IMR-90 (cell line): ENCODE measurements at regions not wholly inside any gene's neighbourhood (a gene's known extent, or its start where the extent isn't known, plus 50 kb on each side); places are given as distances from the start of the nearest gene placed in this dataset.

Experiments used
- ATAC-seq: fragments of 200-7000 bp; cut with Tn5 transposase; 2 replicates; pipeline ENCODE4 v1.9.1; 2020; ENCODE audit warnings: low read depth, mild to moderate bottlenecking, moderate library complexity
- BruUV-seq: library from RNA; stranded (reverse); fragments of 400-500 nt; replicated peaks from 2 replicates; lab custom pipeline; 2021; lab: Mats Ljungman, UMichigan
- CTCF ChIA-PET: fragments of 300-600 bp; formaldehyde crosslinking; extraction: SDS; loops from one replicate; lab custom pipeline; 2021; ENCODE audit warnings: antibody characterized with exemption; lab: Yijun Ruan, JAX
- POLR2A ChIA-PET: fragments of 300-600 bp; sonication (Branson Sonifier 250); formaldehyde crosslinking; loops from one replicate; lab custom pipeline; 2022; ENCODE audit warnings: antibody characterized with exemption; ENCODE audit not compliant: unreplicated experiment; lab: Charles Lee
- DNase-seq: peaks from one replicate; pipeline ENCODE4 v3.0.0; 2013
- H2AFZ ChIP-seq: replicated peaks from 2 replicates; pipeline ENCODE3; 2013; ENCODE audit warnings: low read length, mild to moderate bottlenecking; ENCODE audit not compliant: poor library complexity
- H2AK5ac ChIP-seq: 2 replicates; pipeline ENCODE4 v1.6.1; 2013; ENCODE audit warnings: low read depth, low read length, inconsistent platforms
- H2AK9ac ChIP-seq: replicated peaks from 2 replicates; pipeline ENCODE3; 2013; ENCODE audit warnings: mild to moderate bottlenecking, low read depth, low read length, moderate library complexity; ENCODE audit not compliant: poor library complexity
- H2BK120ac ChIP-seq: 2 replicates; pipeline ENCODE4 v1.6.1; 2013; ENCODE audit warnings: low read depth, low read length, inconsistent platforms
- H2BK15ac ChIP-seq: 3 replicates; pipeline ENCODE4 v1.6.1; 2013; ENCODE audit warnings: low read depth, low read length, inconsistent platforms
- H2BK20ac ChIP-seq: 2 replicates; pipeline ENCODE4 v1.6.1; 2013; ENCODE audit warnings: low read depth, mild to moderate bottlenecking, inconsistent platforms, low read length, moderate library complexity
- H2BK5ac ChIP-seq: 2 replicates; pipeline ENCODE4 v1.6.1; 2013; ENCODE audit warnings: mild to moderate bottlenecking, low read depth, low read length, inconsistent platforms; ENCODE audit not compliant: poor library complexity, severe bottlenecking
- H3K14ac ChIP-seq: replicated peaks from 2 replicates; pipeline ENCODE4 v1.6.1; 2013; ENCODE audit warnings: low read depth, low read length, inconsistent platforms
- H3K18ac ChIP-seq: 2 replicates; pipeline ENCODE4 v1.6.1; 2013; ENCODE audit warnings: low read depth, low read length, control low read depth
- H3K23ac ChIP-seq: 2 replicates; pipeline ENCODE4 v1.6.1; 2013; ENCODE audit warnings: low read depth, low read length, inconsistent platforms
- H3K27ac ChIP-seq: 2 replicates; pipeline ENCODE4 v1.5.1; 2013; ENCODE audit warnings: mild to moderate bottlenecking, control low read depth, low read length; ENCODE audit not compliant: insufficient read depth
- H3K27me3 ChIP-seq: 2 replicates; pipeline ENCODE4 v1.6.1; 2013; ENCODE audit warnings: low read length; ENCODE audit not compliant: control insufficient read depth, insufficient read depth
- H3K36me3 ChIP-seq: 2 replicates; pipeline ENCODE4 v1.6.1; 2013; ENCODE audit warnings: low read length, mixed read lengths; ENCODE audit not compliant: control insufficient read depth, insufficient read depth
- H3K4ac ChIP-seq: 2 replicates; pipeline ENCODE4 v1.6.1; 2013; ENCODE audit warnings: low read depth, low read length, inconsistent platforms
- H3K4me1 ChIP-seq: 2 replicates; pipeline ENCODE4 v1.6.1; 2013; ENCODE audit warnings: low read length, mixed read lengths; ENCODE audit not compliant: control insufficient read depth, insufficient read depth
- H3K4me2 ChIP-seq: 2 replicates; pipeline ENCODE4 v1.6.1; 2013; ENCODE audit warnings: low read depth, mild to moderate bottlenecking, control low read depth, low read length, moderate library complexity
- H3K4me3 ChIP-seq: 2 replicates; pipeline ENCODE4 v1.5.1; 2013; ENCODE audit warnings: low read depth, mild to moderate bottlenecking, control low read depth, low read length, moderate library complexity; ENCODE audit not compliant: insufficient read depth
- H3K56ac ChIP-seq: 2 replicates; pipeline ENCODE4 v1.6.1; 2013; ENCODE audit warnings: low read length, inconsistent platforms; ENCODE audit not compliant: insufficient read depth; ENCODE audit errors: extremely low read depth
- H3K79me1 ChIP-seq, 2 experiments: 2 replicates each; pipeline ENCODE4 v1.6.1; 2013; ENCODE audit warnings: low read length in 2 of 2, inconsistent platforms in 1 of 2, low read depth in 1 of 2
- H3K9ac ChIP-seq: 2 replicates; pipeline ENCODE4 v1.6.1; 2013; ENCODE audit warnings: low read depth, low read length, control low read depth
- H3K9me1 ChIP-seq: 2 replicates; pipeline ENCODE4 v1.6.1; 2013; ENCODE audit warnings: low read length, inconsistent platforms; ENCODE audit not compliant: insufficient read depth
- H3K9me3 ChIP-seq: 2 replicates; pipeline ENCODE4 v1.6.1; 2013; ENCODE audit warnings: low read length; ENCODE audit not compliant: control insufficient read depth, insufficient read depth
- H4K20me1 ChIP-seq: 2 replicates; pipeline ENCODE4 v1.6.1; 2013; ENCODE audit warnings: low read length, inconsistent platforms; ENCODE audit not compliant: insufficient read depth
- H4K5ac ChIP-seq: 2 replicates; pipeline ENCODE4 v1.6.1; 2013; ENCODE audit warnings: mild to moderate bottlenecking, low read depth, low read length, control low read depth
- H4K8ac ChIP-seq, 2 experiments: 2 replicates each; pipeline ENCODE4 v1.6.1; 2013; ENCODE audit warnings: low read depth in 2 of 2, low read length in 2 of 2, control low read depth in 1 of 2, inconsistent platforms in 1 of 2
- H4K91ac ChIP-seq: 2 replicates; pipeline ENCODE4 v1.6.1; 2013; ENCODE audit warnings: low read depth, low read length, inconsistent platforms; ENCODE audit not compliant: insufficient read depth
- ELK1 ChIP-seq: fragments of 150-350 bp; IDR thresholded peaks from 2 replicates; pipeline ENCODE4 v1.6.1; 2016; ENCODE audit warnings: low read depth, mild to moderate bottlenecking, low read length, moderate library complexity, borderline replicate concordance
- MAZ ChIP-seq: IDR thresholded peaks from 2 replicates; pipeline ENCODE4 v1.6.1; 2012; ENCODE audit warnings: low read depth, mild to moderate bottlenecking, low read length, improper control_type of control experiment, moderate library complexity, borderline replicate concordance
- NFE2L2 ChIP-seq: fragments of 150-350 bp; IDR thresholded peaks from 2 replicates; pipeline ENCODE4 v1.6.1; 2016; ENCODE audit warnings: low read depth, mild to moderate bottlenecking, low read length
- RCOR1 ChIP-seq: IDR thresholded peaks from 2 replicates; pipeline ENCODE4 v1.6.1; 2012; ENCODE audit warnings: mild to moderate bottlenecking, low read length, improper control_type of control experiment; ENCODE audit not compliant: insufficient replicate concordance
- WGBS, 2 experiments: methylation state at CpG; one replicate each; pipeline versions ENCODE4 v1.1.5 to v1.1.7; 2013; ENCODE audit warnings: missing lambda C conversion rate in 2 of 2; ENCODE audit not compliant: insufficient read length in 1 of 2; ENCODE audit errors: extremely low coverage in 2 of 2; 5-methylcytosine and 5-hydroxymethylcytosine counted together
- dilution Hi-C: fragments of 300-500 bp; cut with HindIII; formaldehyde crosslinking; loops from one replicate; pipeline ENCODE4 v1.14.3; 2018; ENCODE audit warnings: low sequenced_read_pairs; ENCODE audit not compliant: unreplicated experiment
- in situ Hi-C: fragments of 300-500 bp; cut with MboI; formaldehyde crosslinking; loops from 3 replicates; pipeline ENCODE4 v1.14.3; 2019; ENCODE audit warnings: low sequenced_read_pairs, inconsistent platforms, mixed read lengths
- intact Hi-C: fragments of 100-400 bp; cut with micrococcal nuclease; formaldehyde crosslinking; loops from 2 replicates; pipeline ENCODE4 v1.10.0; 2022

- no peak overlapping the region for H4K91ac ChIP-seq
- H3K4ac ChIP-seq: no peak overlapping the region
- no peak overlapping the region for H2BK20ac ChIP-seq
- DNase-seq: no peak
- intact Hi-C loops (no loop called here), dilution Hi-C loops (no loop called here), in situ Hi-C loops (no loop called here)
- no TSS peak for BruUV-seq
- H3K27me3 ChIP-seq: peaks cover 24% of the 10 kb centered on the region
- H3K4me1 ChIP-seq: peaks cover 6% of the 10 kb centered on the region
- H3K56ac ChIP-seq: no peak overlapping the region
- 33% methylated on average over 5 of the region's 10 CpGs; no CpG with 5 or more reads in 1 of the 2 experiments for WGBS, 2 experiments
- H3K23ac ChIP-seq: no peak overlapping the region
- H4K20me1 ChIP-seq: no peaks in the 10 kb centered on the region
- no peak overlapping the region for H2AK9ac ChIP-seq
- POLR2A ChIA-PET: no interaction called here
- TF ChIP-seq ELK1: no peak
- no peak for TF ChIP-seq NFE2L2
- no peak for TF ChIP-seq MAZ
- no peak for TF ChIP-seq RCOR1
- H2BK120ac ChIP-seq: no peak overlapping the region
- no peaks in the 10 kb centered on the region for H3K9me3 ChIP-seq
- H3K4me3 ChIP-seq: no peak overlapping the region
- no peaks in the 10 kb centered on the region for H3K36me3 ChIP-seq
- no peak overlapping the region for H3K9ac ChIP-seq
- H2BK5ac ChIP-seq: no peak overlapping the region
- no peak overlapping the region for H4K8ac ChIP-seq
- H3K79me1 ChIP-seq: no peaks in the 10 kb centered on the region
- no peak for ATAC-seq
- no peak overlapping the region for H2AFZ ChIP-seq
- H3K4me2 ChIP-seq: no peak overlapping the region
- CTCF ChIA-PET: no interaction called here
- H3K14ac ChIP-seq: no peak overlapping the region
- H2BK15ac ChIP-seq: no peak overlapping the region
- no peaks in the 10 kb centered on the region for H3K9me1 ChIP-seq
- H2AK5ac ChIP-seq: no peak overlapping the region
- no peak overlapping the region for H3K18ac ChIP-seq
- H3K27ac ChIP-seq: no peak overlapping the region
- H4K5ac ChIP-seq: no peak overlapping the region
These were observed 65.9 kb upstream of the KCNK12 start for GRCh38 chr2:47636596-47637264.
